Nephron (organoid): ENCODE measurements at regions not wholly inside any gene's neighbourhood (a gene's known extent, or its start where the extent isn't known, plus 50 kb on each side); places are given as distances from the start of the nearest gene placed in this dataset.

Source experiments
- H3K27ac Mint-ChIP-seq, 3 experiments: 2 replicates each; pipeline ENCODE4 v1.8.0; 2020; ENCODE audit warnings: mixed read lengths in 3 of 3, mild to moderate bottlenecking in 2 of 3, moderate library complexity in 1 of 3
- H3K27me3 Mint-ChIP-seq: 2 replicates; pipeline ENCODE4 v1.8.0; 2021; ENCODE audit warnings: low read depth, mild to moderate bottlenecking, moderate library complexity, mixed read lengths
- H3K36me3 Mint-ChIP-seq: 2 replicates; pipeline ENCODE4 v1.8.0; 2020; ENCODE audit warnings: low read depth, mixed read lengths
- H3K4me1 Mint-ChIP-seq: 2 replicates; pipeline ENCODE4 v1.8.0; 2020; ENCODE audit warnings: mixed read lengths
- H3K4me3 Mint-ChIP-seq, 3 experiments: 2 replicates each; pipeline ENCODE4 v1.8.0; 2020; ENCODE audit warnings: mild to moderate bottlenecking in 3 of 3, mixed read lengths in 3 of 3, moderate library complexity in 2 of 3
- H3K9me3 Mint-ChIP-seq: 2 replicates; pipeline ENCODE4 v1.8.0; 2020; ENCODE audit warnings: mixed read lengths
- TF ChIP-seq, protein P1 (sequence below), 3 experiments: fragments of 200-600 bp; sonication (generic); IDR thresholded peaks; one replicate each; pipeline ENCODE4 v1.5.0; 2021; ENCODE audit warnings: antibody characterized with exemption in 3 of 3; ENCODE audit not compliant: unreplicated experiment in 3 of 3

DNA sequence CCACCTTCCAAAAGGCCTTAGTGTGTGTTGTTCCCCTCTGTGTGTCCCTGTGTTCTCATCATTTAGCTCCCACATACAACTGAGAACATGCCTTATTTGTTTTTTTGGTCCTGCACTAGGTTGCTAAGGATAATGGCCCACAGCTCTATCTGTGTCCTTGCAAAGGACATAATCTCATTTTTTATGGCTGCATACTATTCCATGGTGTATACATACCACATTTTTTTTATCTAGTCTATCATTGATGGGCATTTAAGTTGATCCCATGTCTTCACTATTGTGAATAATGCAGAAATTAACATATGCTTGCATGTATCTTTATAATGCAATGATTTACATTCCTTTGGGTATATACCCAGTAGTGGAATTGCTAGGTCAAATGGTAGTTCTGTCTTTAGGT, 645.7 kb downstream of the PDCD6IP start:
- no peaks in the 10 kb centered on the region for H3K27me3 Mint-ChIP-seq
- peaks cover 38% of the 10 kb centered on the region for H3K9me3 Mint-ChIP-seq
- TF ChIP-seq, protein P1, sequence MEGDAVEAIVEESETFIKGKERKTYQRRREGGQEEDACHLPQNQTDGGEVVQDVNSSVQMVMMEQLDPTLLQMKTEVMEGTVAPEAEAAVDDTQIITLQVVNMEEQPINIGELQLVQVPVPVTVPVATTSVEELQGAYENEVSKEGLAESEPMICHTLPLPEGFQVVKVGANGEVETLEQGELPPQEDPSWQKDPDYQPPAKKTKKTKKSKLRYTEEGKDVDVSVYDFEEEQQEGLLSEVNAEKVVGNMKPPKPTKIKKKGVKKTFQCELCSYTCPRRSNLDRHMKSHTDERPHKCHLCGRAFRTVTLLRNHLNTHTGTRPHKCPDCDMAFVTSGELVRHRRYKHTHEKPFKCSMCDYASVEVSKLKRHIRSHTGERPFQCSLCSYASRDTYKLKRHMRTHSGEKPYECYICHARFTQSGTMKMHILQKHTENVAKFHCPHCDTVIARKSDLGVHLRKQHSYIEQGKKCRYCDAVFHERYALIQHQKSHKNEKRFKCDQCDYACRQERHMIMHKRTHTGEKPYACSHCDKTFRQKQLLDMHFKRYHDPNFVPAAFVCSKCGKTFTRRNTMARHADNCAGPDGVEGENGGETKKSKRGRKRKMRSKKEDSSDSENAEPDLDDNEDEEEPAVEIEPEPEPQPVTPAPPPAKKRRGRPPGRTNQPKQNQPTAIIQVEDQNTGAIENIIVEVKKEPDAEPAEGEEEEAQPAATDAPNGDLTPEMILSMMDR (IDR thresholded peaks at IDR 0.05; ENCODE audit: unreplicated experiment in 3 of 3) = no peak
- H3K36me3 Mint-ChIP-seq = no peaks in the 10 kb centered on the region
- no peak overlapping the region for H3K4me3 Mint-ChIP-seq
- no peaks in the 10 kb centered on the region for H3K4me1 Mint-ChIP-seq
- H3K27ac Mint-ChIP-seq = no peak overlapping the region

DNA sequence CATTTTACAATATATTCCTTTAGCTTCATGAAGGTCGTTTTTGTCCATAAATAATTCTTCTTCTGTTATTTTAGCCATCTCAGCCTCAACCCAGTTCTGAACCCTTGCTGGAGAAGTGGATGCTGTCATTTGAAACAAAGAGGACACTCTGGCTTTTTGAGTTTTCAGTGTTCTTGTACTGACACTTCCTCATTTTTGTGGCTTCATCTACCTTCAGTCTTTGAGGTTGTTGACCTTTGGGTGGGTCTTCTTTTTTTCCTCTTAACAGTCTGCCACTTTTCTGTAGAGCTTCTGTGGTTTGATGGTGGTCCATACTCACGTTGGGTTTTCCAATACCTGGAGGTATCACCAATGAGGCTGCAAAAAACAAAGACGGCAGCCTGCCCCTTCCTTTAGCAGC, 650.9 kb downstream of the PDCD6IP start:
- Mint-ChIP-seq H3K27ac (no peak overlapping the region), H3K4me1 (no peaks in the 10 kb centered on the region), H3K9me3 (peaks cover 44% of the 10 kb centered on the region), H3K4me3 (no peak overlapping the region), H3K27me3 (no peaks in the 10 kb centered on the region), H3K36me3 (no peaks in the 10 kb centered on the region)
- TF ChIP-seq, protein P1 (IDR thresholded peaks at IDR 0.05; ENCODE audit: unreplicated experiment in 3 of 3) = no peak

DNA sequence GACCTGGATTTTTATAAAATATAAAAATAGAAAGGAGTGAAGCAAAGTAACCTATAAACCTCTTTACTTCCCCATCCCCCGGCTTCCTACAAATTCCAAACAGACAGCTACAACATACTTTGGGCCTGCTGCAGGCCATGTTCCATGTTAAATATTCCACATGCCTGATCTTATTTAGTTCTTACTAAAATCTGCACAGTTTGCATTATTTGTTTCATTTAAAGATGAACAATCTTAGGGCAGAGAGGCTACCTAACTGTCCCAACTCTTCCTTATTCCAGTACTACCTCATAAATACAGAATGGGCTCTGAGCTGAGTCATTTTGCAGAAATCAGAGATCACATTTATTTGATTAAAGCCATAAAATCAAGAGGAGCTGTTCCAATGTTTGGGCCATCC, 665.0 kb downstream of the PDCD6IP start:
- Mint-ChIP-seq H3K27ac (no peak overlapping the region), H3K27me3 (peaks cover 3% of the 10 kb centered on the region)

GRCh38 chr3:34464646-34465045, 666.2 kb downstream of the PDCD6IP start:
- peaks cover 22% of the 10 kb centered on the region for H3K9me3 Mint-ChIP-seq
- no peaks in the 10 kb centered on the region for H3K4me1 Mint-ChIP-seq
- H3K27me3 Mint-ChIP-seq = peaks cover 3% of the 10 kb centered on the region
- no peak overlapping the region for H3K4me3 Mint-ChIP-seq
- TF ChIP-seq, protein P1 (IDR thresholded peaks at IDR 0.05; ENCODE audit: unreplicated experiment in 3 of 3) = no peak
- no peaks in the 10 kb centered on the region for H3K36me3 Mint-ChIP-seq
- H3K27ac Mint-ChIP-seq = no peak overlapping the region

More for the DNA sequence above, 665.0 kb downstream of the PDCD6IP start:
- Mint-ChIP-seq H3K4me1 (no peaks in the 10 kb centered on the region), H3K4me3 (no peak overlapping the region), H3K36me3 (peaks cover 3% of the 10 kb centered on the region), H3K9me3 (peaks cover 24% of the 10 kb centered on the region)
- TF ChIP-seq, protein P1 (IDR thresholded peaks at IDR 0.05; ENCODE audit: unreplicated experiment in 3 of 3) = no peak

GRCh38 chr3:34475851-34476250, 677.4 kb downstream of the PDCD6IP start:
- Mint-ChIP-seq H3K9me3 (peaks cover 4% of the 10 kb centered on the region), H3K27ac (no peak overlapping the region), H3K4me3 (no peak overlapping the region), H3K4me1 (no peaks in the 10 kb centered on the region), H3K27me3 (no peaks in the 10 kb centered on the region), H3K36me3 (no peaks in the 10 kb centered on the region)
- TF ChIP-seq, protein P1 (IDR thresholded peaks at IDR 0.05; ENCODE audit: unreplicated experiment in 3 of 3) = no peak

- Mint-ChIP-seq H3K4me3 (no peak overlapping the region), H3K36me3 (no peaks in the 10 kb centered on the region), H3K9me3 (peaks cover 3% of the 10 kb centered on the region), H3K27ac (no peak overlapping the region), H3K27me3 (no peaks in the 10 kb centered on the region), H3K4me1 (no peaks in the 10 kb centered on the region)
- TF ChIP-seq, protein P1 (IDR thresholded peaks at IDR 0.05; ENCODE audit: unreplicated experiment in 3 of 3) = no peak
These were observed 685.0 kb downstream of the PDCD6IP start for GRCh38 chr3:34483311-34483887.
